HG02571 (cell line): ENCODE measurements at regions not wholly inside any gene's neighbourhood (a gene's known extent, or its start where the extent isn't known, plus 50 kb on each side); places are given as distances from the start of the nearest gene placed in this dataset.

Experiments
- ATAC-seq: cut with Tn5 transposase; IDR thresholded peaks from one replicate; pipeline ENCODE4 v1.9.1; 2021; ENCODE audit warnings: mild to moderate bottlenecking, moderate library complexity; ENCODE audit not compliant: unreplicated experiment

DNA sequence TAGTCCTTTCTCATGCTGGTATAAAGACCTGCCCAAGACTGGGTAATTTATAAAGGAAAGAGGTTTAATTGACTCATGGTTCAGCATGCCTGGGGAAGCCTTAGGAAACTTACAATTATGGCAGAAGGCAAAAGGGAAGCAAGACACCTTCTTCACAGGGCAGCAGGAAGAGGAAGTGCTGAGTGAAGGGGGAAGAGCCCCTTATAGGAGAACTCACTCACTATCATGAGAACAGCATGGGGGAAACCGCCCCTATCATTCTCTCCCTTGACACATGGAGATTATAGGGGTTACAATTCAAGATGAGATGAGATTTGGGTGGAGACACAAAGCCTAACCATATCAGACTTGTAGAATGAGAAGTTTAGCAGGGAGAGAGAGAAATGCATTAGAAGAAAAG, 373.3 kb upstream of the DIAPH2 start:
- ATAC-seq = no peak

DNA sequence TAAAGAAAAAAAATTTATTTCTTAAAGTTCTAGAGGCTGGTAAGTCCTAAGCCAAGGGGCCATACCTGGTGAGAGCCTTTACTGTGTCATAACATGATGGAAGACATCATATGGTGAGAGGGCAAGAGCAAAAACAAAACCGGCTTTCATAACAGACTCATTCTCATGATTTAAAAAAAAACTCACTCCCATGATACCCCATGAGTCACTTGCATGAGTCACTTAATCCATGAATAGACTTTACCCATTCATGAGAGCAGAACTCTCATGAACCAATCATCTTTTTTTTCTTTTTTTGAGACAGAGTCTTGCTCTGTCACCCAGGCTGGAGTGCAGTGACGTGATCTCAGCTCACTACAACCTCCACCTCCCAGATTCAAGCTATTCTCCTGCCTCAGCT, 369.7 kb upstream of the DIAPH2 start:
- ATAC-seq = no peak

DNA sequence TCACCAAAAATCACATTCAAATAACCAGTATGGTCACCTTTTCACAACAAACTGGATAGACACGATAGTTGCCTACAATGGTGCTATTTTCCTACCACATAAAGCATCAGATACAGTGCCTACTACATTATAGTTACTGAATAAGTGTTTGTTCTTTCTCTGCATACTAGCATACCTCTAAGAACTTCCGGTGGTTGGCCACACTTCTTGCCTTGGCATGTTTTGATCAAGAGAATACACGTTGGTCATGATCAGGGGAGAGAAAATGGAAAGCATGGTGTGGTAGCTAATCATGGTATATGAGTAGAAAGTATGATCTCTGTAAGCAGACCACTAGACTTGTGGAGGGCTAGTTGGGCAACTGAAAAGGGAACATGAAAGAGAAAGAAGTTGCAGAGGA, 322.8 kb upstream of the DIAPH2 start:
- ATAC-seq = no peak

DNA sequence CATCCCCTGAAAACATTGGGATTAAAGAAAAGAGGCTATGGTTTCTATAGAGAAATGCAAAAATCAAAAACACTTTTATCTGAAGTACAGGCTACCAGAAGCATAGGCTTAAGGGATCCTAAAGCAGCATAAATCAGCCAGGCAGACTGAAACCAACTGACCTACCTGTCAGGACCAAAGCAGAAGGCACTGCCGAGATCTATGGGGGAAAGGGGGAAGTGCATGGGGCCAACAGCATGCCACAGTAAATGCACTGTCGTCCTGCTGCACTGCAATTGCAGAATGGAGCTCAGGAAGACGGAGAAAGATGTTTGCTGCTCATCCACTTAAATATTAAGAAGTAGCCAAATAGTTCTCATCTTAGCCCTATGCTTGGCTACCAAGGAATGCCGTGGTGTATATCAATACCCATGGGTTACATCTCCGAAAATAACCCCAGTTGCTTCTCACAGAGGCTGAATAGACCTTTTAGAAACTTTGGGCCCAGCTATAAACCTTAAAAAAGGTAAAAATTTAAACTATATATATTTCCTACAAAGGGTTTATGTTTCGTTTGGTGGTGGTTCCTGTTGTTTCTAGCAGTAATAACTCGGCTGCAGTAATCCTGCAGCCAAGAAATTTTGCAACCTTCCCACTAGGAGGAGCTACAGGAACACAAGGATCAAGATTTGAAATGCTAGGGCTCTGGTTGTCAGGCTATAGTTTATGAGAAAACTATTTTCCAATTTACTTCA, 312.2 kb upstream of the DIAPH2 start:
- ATAC-seq = no peak

DNA sequence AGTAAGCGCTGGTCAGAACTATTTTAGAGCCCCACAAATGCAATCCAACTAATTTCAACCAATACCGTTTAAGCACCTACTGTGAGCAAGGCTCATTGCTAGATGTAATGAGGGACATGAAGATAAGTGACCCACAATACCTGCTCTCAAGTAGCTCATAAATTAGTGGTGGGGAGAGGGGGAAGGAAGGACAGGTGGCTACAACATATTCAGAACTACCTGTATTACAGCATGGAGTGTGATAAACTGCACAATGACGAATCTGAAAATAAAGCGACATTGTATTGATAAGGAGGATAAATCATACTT, 311.6 kb upstream of the DIAPH2 start:
- no peak for ATAC-seq

DNA sequence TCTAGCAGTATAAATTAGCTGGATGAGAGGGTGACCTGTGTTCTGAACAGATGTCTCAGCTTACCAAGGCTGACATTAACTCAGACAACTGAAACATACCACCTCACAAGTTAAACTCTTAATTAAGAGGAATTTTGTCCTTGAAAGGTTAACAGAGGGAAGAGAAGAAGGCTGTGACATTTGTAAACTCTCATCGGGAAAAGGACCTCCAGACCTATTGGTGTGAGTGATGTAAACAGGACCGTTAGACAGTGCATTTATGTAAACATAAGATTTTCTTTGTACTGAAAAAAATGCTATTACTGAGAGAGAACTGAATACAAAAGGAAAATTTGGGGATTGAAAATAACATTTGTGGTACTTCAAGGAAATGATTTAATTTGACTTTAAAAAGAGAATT, 308.4 kb upstream of the DIAPH2 start:
- ATAC-seq = no peak

DNA sequence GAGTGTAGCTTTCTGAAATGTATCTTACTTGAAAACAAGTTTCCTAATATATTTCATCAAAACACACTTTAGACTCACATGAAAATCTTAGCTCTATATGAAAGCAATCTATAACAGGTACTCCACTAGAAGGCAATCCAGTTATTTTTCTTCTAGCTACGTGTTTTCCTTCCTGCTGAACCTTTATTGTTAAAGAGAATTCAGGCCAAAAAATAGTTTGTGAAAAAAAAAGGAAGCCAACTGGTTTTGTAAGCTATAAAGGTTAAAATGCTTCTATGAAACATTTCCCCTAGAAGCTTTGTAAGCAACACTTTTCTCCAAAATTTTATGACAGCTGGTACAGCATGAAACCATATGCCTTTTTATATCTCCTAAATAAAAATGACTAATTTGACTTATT, 304.7 kb upstream of the DIAPH2 start:
- no peak for ATAC-seq

DNA sequence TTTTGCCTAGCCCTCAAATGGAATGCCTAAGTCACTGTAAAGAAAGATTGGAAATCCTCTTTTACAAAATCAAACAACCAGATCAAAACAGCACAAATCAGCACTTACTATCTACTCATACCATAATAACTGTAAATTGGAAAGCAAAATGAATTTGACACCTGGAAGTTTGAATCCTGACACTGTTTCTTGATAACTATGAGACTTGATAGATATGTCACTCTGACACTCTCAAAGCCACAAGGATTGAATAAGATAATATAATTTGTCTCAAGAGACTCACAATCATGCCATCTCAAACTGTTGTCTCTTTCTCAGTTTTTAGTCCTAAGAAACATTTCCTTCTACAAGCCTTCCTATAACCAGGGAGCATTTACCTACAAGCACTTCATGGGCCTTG, 302.6 kb upstream of the DIAPH2 start:
- ATAC-seq = no peak

DNA sequence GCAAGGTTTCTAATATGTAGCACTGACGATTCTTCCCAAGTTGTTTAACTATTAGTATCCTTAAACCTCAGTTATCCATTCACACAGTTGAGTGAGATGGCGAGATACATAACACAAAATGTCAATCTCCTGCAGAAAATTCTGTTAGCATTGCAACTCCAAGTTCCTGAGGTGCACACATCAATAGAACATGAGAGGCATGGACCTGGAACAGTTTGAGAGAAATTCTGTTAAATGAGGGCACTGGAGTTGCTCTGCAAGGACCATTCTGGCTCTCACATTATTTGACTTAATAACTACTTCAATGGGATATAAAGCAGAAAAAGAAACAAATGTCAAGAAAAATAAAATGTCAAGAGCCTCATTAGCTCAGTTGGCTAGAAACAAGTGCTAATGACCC, 301.2 kb upstream of the DIAPH2 start:
- no peak for ATAC-seq

DNA sequence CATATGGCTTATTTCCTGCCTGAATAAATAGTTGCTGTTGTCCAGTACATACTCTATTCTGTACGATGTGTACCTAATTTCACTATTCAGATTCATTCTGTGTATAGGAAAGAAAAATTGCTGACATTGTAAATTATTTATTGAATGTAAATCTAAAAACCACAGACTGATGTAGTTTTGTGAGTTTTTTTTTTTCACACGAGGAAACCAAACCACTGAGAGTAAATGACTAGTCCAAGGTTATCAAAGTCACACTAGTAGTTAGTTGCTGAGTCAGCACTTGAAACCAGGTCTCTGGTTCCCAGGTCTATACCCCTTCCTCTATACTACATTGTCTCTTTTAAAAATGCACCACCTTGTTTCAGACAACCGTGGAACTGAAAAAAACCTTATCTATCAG, 298.3 kb upstream of the DIAPH2 start:
- no peak for ATAC-seq

DNA sequence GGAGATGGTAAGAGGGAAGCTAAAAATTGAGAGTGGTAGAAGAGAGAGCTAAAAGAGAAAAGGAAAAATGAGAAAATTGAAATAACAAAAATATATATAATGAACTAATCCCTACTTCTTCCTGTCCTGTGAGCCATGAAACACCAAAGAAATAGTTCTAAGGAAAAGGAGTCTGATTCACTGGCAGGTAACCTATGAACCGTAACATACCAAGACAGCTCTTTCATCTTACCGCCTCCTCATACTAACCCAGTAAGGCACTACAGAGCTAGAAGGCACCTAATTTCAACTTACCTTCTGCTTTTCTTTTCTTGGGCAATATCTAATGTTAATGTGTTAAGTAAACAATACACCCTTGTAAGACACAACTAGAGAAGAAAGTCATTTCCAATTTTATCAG, 297.7 kb upstream of the DIAPH2 start:
- no peak for ATAC-seq

DNA sequence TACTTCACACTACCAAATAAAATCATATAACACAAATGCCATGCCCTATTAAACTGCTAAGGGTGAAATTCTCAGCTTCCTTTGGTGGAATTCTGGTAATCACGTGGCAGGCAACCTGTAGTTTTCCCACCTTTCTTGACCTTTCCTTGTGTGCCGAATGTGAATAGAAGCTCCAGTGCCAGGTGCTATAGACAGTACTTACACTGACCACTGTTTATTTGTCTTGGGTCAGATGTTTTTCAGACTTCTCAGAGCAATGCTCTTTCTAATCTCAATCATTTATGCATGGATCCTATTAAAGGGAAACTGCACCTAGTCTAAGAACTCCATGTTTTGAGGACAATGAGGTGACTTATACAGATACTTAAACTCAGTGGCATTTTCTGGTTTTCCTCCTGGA, 296.8 kb upstream of the DIAPH2 start:
- no peak for ATAC-seq

DNA sequence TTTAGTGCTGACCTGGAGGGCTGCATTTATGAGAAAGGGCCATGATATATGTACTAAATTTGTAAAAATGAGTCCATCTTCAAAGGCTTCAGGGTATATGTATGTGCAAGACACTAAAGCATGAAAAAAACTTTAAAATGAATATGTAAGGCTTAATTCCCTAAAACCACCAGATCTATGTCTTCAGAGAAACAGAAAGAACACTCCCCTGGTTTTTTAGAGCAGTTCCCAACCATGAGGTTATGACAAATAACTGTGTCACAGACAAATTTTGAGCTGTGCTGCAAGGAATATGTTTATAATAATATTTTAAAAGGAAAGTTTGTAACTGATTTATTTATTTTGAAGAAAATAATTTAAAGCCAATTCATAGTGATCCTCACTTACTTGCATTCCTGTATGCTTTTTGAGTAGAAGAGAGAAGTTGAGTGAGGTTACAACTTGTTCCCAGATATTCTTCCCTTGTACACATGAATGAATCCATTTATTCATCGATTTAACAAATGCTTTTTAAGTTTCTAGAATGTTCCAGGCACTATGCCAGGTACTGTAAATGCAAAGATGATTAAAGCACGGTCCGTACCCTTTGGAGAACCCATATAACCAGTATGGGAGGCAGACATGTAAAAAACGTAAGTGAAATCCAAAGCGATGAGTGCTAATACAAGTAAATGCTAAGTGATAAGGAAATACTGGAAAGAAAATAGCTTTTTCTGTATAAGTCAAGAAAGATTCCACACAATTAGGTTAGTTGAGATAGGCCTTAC, 295.2 kb upstream of the DIAPH2 start:
- ATAC-seq = no peak

DNA sequence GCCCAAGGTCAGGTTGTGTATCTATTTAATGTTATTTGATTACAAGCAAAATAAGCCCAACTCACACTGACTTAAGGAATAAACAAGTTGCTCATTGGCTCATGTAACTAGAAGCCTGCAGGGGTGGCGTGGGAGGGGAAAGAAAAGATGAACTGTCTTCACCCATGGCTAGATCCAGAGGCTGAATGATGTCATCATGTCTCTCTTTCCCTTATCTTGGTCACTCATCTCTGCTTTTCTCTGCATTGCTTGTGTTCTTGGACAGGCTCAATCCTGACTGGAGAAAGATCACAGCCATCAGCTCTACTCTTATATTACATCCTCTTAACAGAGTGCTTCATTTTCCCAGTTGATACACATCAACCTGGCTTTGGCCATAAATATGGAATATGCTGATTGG, 290.0 kb upstream of the DIAPH2 start:
- no peak for ATAC-seq

DNA sequence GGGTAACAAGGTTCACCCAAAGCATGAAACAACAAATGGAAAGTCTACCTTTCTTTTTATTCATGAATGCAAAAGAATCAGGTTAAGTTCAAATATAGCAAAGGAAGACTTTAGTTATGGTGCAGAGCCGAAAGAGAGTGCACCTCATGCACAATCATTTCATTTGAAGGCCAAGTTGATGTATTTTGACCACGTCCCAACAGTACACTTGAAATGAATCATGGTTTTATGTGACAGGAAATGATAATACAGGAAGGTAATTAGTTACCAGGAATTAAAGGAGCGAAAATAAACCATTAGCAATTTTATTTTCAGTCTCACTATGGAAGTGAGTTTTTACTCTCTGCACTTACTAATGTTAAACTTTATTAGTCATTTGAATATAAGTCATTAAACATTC, 281.2 kb upstream of the DIAPH2 start:
- no peak for ATAC-seq

DNA sequence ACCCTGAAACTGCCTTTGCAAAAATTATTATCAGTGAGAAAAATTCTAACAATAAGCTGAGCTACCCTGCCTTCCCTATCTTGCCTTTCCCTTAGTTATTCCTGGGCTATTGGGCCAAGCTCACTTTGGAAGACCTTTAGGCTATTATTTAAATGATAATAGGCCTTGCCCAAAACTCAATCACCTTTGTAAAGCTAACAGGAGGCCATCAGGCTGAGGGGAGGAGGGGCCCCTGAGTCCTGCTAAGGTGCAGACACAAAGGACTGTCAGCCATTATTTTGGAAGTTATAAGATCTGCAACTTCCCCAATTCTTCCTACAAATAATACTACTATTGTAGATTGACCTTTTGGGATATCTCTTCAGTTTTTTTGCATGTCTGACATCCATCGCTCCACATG, 278.8 kb upstream of the DIAPH2 start:
- no peak for ATAC-seq

DNA sequence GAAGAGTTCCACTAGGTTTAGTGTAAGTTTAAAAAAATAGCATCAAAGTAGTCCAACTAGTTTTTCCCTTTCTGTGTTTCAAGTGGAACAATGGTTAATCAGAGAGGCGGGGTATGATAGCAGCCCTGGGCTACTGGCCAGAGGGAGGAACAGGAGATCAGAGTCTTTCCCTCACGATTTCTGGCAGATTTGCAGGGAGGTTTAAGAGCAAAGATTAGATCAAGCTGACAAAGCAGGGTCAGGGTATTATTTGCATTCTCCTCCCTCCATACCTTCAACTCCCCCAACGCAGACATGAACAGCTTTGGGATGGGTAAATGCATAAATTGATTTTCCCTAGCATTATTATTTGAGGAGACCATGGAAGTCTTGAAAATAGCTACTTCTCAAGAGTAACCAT, 277.6 kb upstream of the DIAPH2 start:
- ATAC-seq = no peak

DNA sequence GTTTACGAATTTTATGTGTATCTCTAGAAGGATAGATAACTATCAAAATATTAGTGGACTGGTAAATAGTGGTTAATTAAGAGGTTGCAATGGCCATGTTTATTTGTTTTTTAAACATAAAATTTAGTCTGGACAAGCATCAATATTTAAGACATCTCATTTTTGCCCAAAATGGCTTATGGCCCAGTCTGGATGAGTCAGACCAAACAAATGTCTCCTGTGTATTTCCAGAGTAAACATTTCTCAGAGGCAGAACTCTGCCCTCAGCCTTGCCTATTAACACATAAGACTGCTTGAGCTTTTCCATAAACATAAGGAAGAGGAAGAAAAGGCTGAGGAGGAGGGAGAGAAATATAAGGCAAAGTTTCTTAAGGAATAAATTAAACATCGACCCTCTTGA, 277.1 kb upstream of the DIAPH2 start:
- no peak for ATAC-seq

DNA sequence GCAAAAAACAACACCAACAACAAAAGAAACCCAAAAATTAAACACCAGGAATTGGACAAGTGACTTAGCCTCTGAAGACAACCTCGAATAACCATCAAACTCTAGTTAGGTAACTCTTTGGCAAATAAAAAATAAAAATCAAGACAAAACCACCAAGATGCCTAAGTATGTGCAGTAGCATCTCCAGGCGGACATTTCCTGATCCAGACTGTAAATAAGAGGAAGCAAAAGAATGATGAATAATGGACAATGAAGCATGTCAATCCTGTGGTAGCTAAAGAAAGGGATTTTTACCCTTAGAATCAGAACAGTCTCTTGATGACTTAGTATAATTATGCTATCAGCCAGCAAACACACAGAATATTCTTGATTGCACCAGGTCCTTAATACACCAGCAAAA, 276.7 kb upstream of the DIAPH2 start:
- no peak for ATAC-seq

DNA sequence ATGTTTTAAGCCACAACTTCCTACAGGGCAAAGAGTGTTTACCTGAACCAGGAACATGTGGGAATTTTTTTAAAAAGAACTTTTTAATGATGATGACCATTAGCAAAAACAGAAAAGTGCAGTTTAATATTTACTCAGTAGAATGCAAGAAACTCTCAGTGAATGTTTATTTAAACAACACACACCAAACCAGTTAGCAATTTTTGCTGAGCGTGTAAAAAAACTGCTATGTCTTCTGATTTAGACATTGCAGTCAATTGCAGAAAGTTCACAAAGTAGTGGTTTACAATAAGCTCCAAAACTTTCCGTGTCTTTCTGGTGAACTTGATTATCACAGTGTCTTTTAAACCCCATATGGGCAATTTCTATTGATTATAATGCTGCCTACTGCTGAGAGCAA, 273.7 kb upstream of the DIAPH2 start:
- ATAC-seq = no peak

DNA sequence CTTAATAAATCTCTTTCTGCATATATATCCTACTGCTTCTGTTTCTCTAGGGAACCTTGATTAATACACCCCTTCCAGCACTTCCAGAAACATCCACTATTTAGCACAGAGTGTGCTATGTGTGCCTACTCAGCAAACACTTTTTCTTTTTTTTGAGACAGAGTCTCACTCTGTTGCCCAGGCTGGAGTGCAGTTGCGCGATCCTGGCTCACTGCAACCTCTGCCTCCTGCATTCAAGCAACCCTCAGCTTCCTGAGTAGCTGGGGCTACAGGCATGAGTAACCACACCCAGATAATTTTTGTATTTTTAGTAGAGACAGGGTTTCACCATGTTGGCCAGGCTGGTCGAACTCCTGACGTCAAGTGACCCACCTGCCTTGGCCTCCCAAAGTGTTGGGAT, 266.9 kb upstream of the DIAPH2 start:
- ATAC-seq = no peak

DNA sequence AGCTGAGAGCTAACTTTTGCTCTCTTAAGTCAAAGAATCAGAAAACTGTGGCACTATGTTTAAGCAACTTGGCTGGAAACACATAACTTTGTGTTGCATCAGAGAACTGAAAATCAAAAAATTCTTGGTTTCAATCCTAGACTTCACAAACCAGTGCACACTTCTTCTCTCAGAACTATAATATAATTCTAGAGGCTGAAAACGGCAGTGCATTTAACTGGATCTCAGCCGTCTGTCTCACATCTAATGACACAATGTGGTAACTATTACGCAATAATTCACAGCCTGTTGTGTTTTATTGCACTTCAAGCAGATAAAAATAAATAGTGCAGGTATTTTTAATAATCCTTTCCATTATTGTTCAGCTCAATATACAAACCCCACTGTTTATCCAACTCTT, 260.6 kb upstream of the DIAPH2 start:
- no peak for ATAC-seq

DNA sequence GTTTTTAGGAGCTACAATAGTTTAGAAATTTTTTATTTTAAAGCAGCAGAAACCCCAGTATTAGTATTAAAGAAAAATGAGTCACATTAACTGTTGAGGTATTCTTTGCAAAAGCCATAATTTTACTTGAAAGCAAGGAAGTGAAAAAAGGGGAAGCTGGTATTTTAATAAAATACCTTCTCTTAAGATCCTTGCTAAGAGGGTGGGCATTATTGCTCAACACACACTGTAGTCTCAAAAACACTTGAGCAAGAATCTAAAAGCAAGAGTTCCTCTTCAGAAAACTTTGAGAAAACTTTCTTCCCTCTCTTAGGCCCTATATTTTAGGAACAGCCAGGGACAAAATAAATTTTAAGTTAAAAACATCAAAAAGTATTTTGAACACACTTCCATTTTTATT, 259.4 kb upstream of the DIAPH2 start:
- no peak for ATAC-seq
